ENCODE measurements at regions not wholly inside any gene's neighbourhood (a gene's known extent, or its start where the extent isn't known, plus 50 kb on each side); places are given as distances from the start of the nearest gene placed in this dataset.

GRCh38 chr14:29102996-29103395, 336.4 kb downstream of the FOXG1 start:
- TF ChIP-seq, protein P1, sequence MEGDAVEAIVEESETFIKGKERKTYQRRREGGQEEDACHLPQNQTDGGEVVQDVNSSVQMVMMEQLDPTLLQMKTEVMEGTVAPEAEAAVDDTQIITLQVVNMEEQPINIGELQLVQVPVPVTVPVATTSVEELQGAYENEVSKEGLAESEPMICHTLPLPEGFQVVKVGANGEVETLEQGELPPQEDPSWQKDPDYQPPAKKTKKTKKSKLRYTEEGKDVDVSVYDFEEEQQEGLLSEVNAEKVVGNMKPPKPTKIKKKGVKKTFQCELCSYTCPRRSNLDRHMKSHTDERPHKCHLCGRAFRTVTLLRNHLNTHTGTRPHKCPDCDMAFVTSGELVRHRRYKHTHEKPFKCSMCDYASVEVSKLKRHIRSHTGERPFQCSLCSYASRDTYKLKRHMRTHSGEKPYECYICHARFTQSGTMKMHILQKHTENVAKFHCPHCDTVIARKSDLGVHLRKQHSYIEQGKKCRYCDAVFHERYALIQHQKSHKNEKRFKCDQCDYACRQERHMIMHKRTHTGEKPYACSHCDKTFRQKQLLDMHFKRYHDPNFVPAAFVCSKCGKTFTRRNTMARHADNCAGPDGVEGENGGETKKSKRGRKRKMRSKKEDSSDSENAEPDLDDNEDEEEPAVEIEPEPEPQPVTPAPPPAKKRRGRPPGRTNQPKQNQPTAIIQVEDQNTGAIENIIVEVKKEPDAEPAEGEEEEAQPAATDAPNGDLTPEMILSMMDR (IDR thresholded peaks at IDR 0.05; ENCODE audit: insufficient read depth, low read length): no peak
- TF ChIP-seq REST (IDR thresholded peaks at IDR 0.05; ENCODE audit: insufficient replicate concordance, low read depth) (no peak), POLR2AphosphoS5 (IDR thresholded peaks at IDR 0.05; ENCODE audit: low read depth) (no peak), GABPA (IDR thresholded peaks at IDR 0.05; ENCODE audit: low read depth) (no peak), SPI1 (IDR thresholded peaks at IDR 0.05; ENCODE audit: borderline replicate concordance, low read depth) (no peak)
